ENCODE measurements at regions not wholly inside any gene's neighbourhood (a gene's known extent, or its start where the extent isn't known, plus 50 kb on each side); places are given as distances from the start of the nearest gene placed in this dataset.

GRCh38 chr3:181298421-181298820 lies 308.9 kb upstream of the DNAJC19 start:
- Histone ChIP-seq H3K9me3 (ENCODE audit: control insufficient read depth, insufficient read depth, low read length) (no peaks in the 10 kb centered on the region), H3K27me3 (ENCODE audit: control insufficient read depth, insufficient read depth, low read length) (no peaks in the 10 kb centered on the region), H3K27ac (ENCODE audit: low read depth, low read length) (no peak overlapping the region), H3K4me3 (ENCODE audit: low read depth, low read length) (no peak overlapping the region)
- CTCF ChIA-PET = interaction anchor here (1.0 kb wide), 1 partner anchor 1384 kb away, joined by 3 read pairs; no protein-coding TSS in a partner anchor
- TF ChIP-seq, protein P1, sequence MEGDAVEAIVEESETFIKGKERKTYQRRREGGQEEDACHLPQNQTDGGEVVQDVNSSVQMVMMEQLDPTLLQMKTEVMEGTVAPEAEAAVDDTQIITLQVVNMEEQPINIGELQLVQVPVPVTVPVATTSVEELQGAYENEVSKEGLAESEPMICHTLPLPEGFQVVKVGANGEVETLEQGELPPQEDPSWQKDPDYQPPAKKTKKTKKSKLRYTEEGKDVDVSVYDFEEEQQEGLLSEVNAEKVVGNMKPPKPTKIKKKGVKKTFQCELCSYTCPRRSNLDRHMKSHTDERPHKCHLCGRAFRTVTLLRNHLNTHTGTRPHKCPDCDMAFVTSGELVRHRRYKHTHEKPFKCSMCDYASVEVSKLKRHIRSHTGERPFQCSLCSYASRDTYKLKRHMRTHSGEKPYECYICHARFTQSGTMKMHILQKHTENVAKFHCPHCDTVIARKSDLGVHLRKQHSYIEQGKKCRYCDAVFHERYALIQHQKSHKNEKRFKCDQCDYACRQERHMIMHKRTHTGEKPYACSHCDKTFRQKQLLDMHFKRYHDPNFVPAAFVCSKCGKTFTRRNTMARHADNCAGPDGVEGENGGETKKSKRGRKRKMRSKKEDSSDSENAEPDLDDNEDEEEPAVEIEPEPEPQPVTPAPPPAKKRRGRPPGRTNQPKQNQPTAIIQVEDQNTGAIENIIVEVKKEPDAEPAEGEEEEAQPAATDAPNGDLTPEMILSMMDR (IDR thresholded peaks at IDR 0.05; ENCODE audit: low read depth, low read length) = no peak
- DNase-seq (ENCODE audit: low read depth, low spot score) = no peak
- POLR2A ChIA-PET = no interaction called here

GRCh38 chr3:181292984-181293383 lies 303.4 kb upstream of the DNAJC19 start:
- no peak overlapping the region for H3K4me3 ChIP-seq (ENCODE audit: low read depth, low read length)
- TF ChIP-seq, protein P1 (IDR thresholded peaks at IDR 0.05; ENCODE audit: low read depth, low read length) = no peak
- H3K9me3 ChIP-seq (ENCODE audit: control insufficient read depth, insufficient read depth, low read length) = no peaks in the 10 kb centered on the region
- no peaks in the 10 kb centered on the region for H3K27me3 ChIP-seq (ENCODE audit: control insufficient read depth, insufficient read depth, low read length)
- no peak for DNase-seq (ENCODE audit: low read depth, low spot score)
- CTCF ChIA-PET = interaction anchor here (1.6 kb wide), 1 partner anchor 35 kb away, joined by 6 read pairs; no protein-coding TSS in a partner anchor
- POLR2A ChIA-PET = no interaction called here
- no peak overlapping the region for H3K27ac ChIP-seq (ENCODE audit: low read depth, low read length)

DNA sequence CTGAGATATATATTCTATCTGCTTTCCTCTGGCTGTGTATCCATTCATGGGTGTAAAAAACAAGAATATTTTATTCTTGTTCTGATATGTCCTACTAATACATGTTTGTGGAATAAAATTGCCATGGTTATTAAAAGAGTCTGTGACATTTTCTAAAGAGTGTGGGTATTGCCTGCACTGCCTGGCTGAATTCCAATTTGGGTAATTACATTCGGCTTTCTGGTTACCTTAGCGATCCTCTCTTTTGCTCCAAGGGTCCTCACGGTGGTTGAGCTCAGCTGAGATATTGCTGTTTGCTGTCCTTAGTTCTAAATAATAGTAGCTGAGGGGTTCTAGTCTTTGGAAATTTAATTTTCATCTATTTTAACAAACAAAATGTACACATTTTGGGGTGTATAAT lies 301.4 kb upstream of the DNAJC19 start:
- H3K9me3 ChIP-seq (ENCODE audit: control insufficient read depth, insufficient read depth, low read length) = no peaks in the 10 kb centered on the region
- no peak overlapping the region for H3K27ac ChIP-seq (ENCODE audit: low read depth, low read length)
- CTCF ChIA-PET = interaction anchor here (1.0 kb wide), 1 partner anchor 36 kb away, joined by 3 read pairs; no protein-coding TSS in a partner anchor
- POLR2A ChIA-PET = no interaction called here
- TF ChIP-seq, protein P1 (IDR thresholded peaks at IDR 0.05; ENCODE audit: low read depth, low read length) = no peak
- no peak overlapping the region for H3K4me3 ChIP-seq (ENCODE audit: low read depth, low read length)
- no peak for DNase-seq (ENCODE audit: low read depth, low spot score)
- H3K27me3 ChIP-seq (ENCODE audit: control insufficient read depth, insufficient read depth, low read length) = no peaks in the 10 kb centered on the region

DNA sequence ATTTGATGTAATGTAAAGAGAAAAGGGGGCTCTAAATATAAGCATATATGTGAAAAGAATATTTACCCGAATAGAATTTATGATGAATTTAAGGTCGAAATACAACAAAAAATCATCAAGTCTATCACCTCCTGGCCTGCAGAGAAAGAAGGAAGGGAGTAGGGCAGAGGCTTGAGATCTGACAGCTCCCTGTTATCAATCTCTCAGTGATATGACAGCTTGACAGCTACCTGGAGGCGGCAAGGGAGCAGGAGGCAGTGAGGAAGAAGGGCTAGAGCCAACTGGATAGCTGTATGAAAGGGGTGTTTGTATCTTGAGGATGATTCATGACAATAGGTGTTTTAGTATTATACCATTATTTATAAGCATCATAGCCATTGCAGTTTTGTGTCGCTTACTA lies 299.8 kb upstream of the DNAJC19 start:
- Histone ChIP-seq H3K4me3 (ENCODE audit: low read depth, low read length) (no peak overlapping the region), H3K9me3 (ENCODE audit: control insufficient read depth, insufficient read depth, low read length) (no peaks in the 10 kb centered on the region), H3K27me3 (ENCODE audit: control insufficient read depth, insufficient read depth, low read length) (no peaks in the 10 kb centered on the region), H3K27ac (ENCODE audit: low read depth, low read length) (no peak overlapping the region)
- POLR2A ChIA-PET = no interaction called here
- TF ChIP-seq, protein P1 (IDR thresholded peaks at IDR 0.05; ENCODE audit: low read depth, low read length) = no peak
- DNase-seq (ENCODE audit: low read depth, low spot score) = no peak
- CTCF ChIA-PET = interaction anchor here (0.9 to 1.0 kb wide), 2 partner anchors 14 to 38 kb away, joined by 3 read pairs; no protein-coding TSS in a partner anchor

DNA sequence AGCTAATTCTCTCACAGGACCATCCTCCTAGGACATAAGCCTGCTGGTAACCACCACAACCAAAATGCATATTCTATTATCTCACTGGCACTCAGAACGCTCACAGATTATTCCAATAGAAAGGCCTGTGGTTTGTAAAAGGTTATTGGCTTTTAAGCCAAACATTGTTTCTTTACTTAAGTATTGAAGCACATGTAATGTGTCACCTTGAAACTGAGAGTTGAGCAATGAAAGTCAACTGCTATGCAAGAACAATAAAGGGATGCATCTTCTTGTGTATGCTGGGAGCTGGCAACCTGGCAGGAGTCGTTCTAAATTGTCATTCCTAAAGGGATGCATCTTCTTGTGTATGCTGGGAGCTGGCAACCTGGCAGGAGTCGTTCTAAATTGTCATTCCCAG lies 298.6 kb upstream of the DNAJC19 start:
- CTCF ChIA-PET = interaction anchor here (0.9 kb wide), 1 partner anchor 13 kb away, joined by 3 read pairs; no protein-coding TSS in a partner anchor
- no peaks in the 10 kb centered on the region for H3K27me3 ChIP-seq (ENCODE audit: control insufficient read depth, insufficient read depth, low read length)
- H3K9me3 ChIP-seq (ENCODE audit: control insufficient read depth, insufficient read depth, low read length) = no peaks in the 10 kb centered on the region
- POLR2A ChIA-PET = interaction anchor here (0.7 kb wide), 1 partner anchor 368 kb away, joined by 3 read pairs; no protein-coding TSS in a partner anchor
- TF ChIP-seq, protein P1 (IDR thresholded peaks at IDR 0.05; ENCODE audit: low read depth, low read length) = no peak
- no peak for DNase-seq (ENCODE audit: low read depth, low spot score)
- H3K4me3 ChIP-seq (ENCODE audit: low read depth, low read length) = no peak overlapping the region
- no peak overlapping the region for H3K27ac ChIP-seq (ENCODE audit: low read depth, low read length)

All from AG04450 (cell line).